A172 (cell line): ENCODE measurements at regions not wholly inside any gene's neighbourhood (a gene's known extent, or its start where the extent isn't known, plus 50 kb on each side); places are given as distances from the start of the nearest gene placed in this dataset.

Experiments
- DNase-seq: peaks from one replicate; pipeline ENCODE4 v3.0.0-alpha.2; 2015; ENCODE audit warnings: low spot score

DNA sequence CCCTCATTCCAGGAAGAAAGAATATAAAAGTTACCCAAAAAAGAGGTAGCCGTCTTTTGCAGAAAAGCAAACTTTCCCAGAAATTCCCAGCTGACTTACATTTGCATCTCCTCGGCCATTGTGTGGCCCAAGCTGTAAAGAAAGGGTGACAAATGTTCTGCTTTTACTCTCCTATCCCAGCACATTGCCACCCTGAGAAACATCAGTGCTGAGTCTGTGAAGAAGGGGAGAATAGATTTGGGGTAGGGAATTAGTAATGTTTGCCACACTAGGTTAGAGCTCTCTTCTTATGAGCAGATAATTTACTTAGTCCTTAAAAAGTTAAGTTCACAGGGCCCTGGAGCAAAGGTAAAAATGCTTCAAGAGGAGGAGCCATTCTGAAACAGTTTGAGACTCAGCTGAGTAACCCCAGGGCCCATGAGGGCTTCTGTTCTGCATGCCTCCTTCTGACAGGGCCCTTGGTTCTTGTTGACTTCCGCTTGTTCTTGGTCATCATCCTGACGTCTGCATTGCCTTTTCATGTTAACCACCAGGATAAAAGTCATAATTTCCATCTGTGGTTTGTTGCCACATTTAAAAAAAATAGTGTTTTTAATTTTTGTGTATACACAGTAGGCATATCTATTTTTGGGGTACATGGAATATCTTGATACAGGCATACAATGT lies 550.7 kb downstream of the RNF144A start:
- no peak for DNase-seq

DNA sequence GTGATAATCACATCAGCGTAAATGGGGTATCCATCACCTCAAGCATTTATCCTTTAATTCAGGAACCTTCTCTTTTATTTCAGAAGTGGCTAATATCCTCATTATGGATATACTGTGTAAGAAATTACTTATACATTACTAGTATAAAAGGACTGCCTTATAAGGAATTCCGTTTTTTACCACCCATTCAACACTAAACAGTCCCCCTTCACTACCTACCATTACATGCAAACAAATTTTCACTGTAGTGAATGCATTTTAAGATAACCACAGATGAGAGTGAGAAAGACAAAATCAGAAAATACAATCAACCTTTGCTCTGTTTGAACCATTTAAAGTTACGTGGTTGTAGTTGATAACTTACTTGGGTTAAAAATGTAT lies 551.2 kb downstream of the RNF144A start:
- DNase-seq: no peak

DNA sequence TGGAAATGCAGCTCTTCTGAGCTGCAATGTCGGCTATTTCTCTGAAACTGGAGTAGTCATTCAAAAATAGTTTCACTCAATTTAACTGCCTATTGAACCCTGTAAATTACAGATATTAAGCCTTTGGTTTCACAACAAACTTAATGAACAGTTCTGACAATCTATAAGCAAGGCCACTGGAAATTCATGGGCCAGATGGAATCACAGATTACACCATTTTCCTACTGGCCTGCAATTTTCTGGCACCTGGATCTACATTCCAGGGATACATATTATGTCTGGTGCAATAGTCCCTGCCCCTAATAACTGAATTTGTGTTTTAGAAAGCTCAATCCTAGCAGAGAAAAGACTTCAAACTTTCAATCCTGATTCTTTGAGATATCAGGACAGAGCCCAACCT lies 551.7 kb downstream of the RNF144A start:
- no peak for DNase-seq

DNA sequence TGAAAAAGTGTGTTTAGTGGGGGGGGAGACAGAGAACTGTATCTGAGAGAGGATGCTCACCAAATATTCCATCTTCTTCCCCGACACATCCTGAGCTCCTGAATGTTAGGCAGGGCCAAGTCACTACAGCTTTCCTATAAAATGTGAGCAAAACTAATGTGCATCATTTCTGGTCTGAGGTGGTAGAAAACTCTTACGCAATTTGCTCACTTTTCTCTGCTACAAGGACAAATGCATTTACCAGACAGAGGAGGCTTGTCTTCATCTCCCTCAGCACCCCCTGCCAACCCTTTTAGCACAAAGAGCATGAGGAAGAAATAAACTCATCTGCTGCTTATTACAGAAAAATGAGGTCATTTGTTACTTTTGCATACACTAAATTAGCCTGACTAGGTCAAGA lies 554.0 kb downstream of the RNF144A start:
- DNase-seq: no peak

GRCh38 chr2:7472465-7472864 lies 555.3 kb downstream of the RNF144A start:
- no peak for DNase-seq

- DNase-seq: no peak
Observed at GRCh38 chr2:7473135-7473771, 556.0 kb downstream of the RNF144A start.

GRCh38 chr2:7476371-7476770 lies 559.2 kb downstream of the RNF144A start:
- DNase-seq: no peak

- no peak for DNase-seq
Observed at GRCh38 chr2:7479603-7480002, 562.4 kb downstream of the RNF144A start.

GRCh38 chr2:7480431-7480830 lies 563.2 kb downstream of the RNF144A start:
- DNase-seq: no peak

DNA sequence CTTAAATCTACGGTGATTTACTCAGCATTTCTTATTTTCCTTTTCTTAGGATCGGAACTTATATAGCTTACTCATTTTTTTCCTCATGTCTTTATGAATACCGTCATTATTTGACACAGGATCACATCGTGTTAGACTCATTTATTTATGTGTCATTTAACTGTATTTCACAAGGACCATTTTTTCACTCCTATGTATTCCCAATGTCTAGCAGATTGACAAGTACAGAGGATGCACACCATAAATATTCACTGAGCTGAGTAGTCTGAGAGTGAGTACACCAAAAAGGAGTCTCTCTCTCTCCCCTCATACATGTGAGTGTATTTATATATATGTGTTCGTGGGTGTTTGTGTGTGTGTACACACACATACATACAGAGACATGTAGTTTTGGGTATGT lies 573.5 kb downstream of the RNF144A start:
- no peak for DNase-seq

GRCh38 chr2:7492719-7493118 lies 575.5 kb downstream of the RNF144A start:
- DNase-seq: no peak

DNA sequence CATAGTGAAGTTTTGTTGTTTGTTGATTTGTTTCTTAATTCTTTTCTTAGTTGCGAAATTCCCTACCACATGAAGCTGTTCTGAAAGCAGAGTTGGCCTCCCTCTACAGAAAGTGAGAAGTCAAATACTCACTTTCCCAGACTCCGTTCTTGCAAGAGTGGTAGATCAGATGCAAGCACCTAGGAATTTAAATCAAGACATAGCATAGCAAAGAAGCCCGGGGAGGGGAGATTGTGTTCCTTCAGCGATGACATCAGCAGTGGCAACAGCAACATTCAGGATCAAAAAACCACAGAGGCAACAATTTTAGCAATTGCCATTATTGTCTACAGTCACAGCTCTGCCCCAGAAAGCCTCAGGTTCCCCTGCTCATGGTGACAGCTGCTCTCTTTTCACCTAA lies 580.0 kb downstream of the RNF144A start:
- DNase-seq: no peak

- no peak for DNase-seq
Observed at GRCh38 chr2:7499018-7499417, 581.8 kb downstream of the RNF144A start.

GRCh38 chr2:7502336-7502735 lies 585.1 kb downstream of the RNF144A start:
- no peak for DNase-seq

DNA sequence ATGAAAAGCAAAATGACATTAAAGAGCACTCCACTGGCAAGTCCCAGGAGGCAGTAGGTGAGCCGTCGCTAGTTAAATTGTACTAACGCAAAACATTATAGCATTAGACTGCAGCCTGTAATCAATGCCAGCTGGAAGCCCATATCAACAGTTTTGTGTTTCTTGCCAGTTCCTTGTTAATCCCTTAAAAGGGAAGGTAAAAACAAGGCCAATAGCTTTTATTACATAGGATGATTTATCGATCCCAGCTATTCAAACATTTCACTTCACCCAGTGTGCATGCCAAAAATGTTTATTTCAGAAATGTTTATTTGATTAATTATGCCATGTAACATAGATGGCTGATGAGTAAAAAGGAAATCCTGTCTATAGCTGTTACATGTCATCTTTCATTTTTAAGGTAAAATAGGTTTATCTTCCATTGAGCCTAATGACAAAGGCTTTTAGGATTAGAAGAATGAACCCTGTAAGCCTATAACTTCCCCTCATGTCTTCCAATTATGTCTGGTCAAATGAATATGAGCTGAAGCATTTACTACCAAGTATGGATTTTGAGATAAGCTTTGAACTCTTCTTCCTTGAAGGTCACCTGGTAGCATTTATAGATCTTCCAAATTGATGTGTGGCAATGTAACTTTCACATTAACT lies 591.2 kb downstream of the RNF144A start:
- DNase-seq: no peak

DNA sequence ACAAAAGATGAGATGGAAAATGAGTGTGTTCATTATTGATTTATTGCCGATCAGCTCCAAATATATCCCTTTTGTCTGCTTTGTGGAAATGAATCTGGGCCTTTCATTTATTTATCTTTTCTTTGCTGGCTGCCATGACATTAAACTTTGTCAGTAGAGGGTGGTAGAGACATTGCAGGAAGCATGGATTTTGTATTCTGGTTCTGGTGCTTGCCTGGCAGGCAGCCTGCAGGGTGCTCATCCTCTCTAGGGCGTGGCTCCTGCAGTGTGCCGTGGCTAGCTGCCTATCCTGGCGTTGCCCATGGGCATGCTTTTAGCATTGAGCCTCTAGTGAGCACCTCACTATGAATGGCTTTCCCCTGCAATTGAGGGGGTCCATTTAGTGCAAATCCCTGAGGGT lies 593.1 kb downstream of the RNF144A start:
- no peak for DNase-seq

- no peak for DNase-seq
Observed at GRCh38 chr2:7513834-7514233, 596.6 kb downstream of the RNF144A start.

DNA sequence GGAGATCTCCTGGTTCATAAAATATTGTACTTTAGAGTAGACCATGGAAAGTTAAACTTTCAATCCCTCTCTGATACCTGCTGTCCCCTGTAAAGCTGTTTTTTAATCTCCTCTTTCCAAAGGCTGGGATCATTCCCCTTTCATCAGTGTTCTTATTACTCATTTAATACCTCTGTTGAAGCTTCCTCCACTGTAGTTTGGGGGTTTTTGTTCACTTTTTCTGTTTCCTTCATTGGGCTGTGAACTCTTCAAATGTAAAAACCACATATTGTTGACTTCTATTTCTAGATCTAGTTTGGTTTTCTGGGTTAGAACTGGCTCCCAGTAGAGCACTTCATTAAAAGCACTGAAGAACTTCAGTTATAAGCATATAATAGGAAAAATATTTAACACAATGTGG lies 598.1 kb downstream of the RNF144A start:
- DNase-seq: no peak

DNA sequence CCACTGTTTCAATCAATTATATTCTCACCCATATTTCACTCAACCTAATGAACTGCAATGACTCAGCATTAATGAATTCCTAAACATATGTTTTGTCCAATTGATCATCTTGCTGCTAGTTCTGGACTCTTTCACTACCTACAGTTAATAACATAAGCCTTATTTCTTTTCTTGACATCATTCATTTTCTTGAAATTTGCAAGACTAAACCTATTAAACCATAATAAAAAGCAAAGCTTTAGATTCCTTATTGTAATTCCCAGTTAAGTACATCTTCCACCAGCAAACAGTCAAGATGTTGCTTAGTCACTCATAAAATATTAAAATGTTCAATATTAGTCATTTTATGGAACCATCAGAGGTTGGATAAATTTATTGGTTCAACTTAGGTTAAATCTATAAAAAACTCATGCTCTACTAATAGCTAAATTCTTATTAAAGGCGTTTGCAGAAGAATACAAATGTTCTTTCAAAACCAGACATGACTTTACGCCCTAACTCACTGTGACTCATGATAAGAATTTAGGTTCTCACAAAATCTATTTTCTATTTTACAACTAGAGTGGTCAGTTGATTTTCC lies 599.4 kb downstream of the RNF144A start:
- no peak for DNase-seq

GRCh38 chr2:7517088-7517487 lies 599.9 kb downstream of the RNF144A start:
- no peak for DNase-seq

- DNase-seq: no peak
Observed at GRCh38 chr2:7517851-7518250, 600.6 kb downstream of the RNF144A start.

DNA sequence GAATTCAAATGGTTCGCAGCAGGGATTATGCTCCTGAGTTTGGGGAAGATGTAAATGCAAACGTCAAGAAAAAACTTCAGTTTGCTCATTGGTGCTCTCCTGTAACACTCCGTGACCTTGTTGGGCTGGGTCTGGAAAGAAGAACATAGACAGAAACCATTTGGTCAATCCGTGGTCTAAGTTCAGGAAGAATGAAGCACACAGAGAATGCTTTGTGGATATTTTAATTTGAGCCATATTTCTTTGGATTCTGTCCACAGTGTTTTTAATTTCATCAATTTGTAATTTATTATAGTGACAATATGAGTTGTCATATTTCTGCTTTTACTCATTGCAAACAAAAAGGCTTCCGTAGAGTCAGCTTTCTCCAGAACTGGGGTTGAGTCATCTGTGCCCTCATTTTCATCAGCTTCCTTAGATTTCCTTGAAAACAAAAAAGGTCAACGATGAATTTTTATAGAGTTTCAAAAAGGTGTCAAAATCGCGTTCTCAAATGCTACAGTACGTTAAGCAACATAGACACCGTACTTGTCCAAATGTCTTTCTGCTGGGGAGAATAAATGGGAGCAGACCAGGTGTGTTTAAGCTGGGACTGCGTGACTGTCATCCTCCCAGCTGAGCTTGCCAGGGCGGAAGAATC lies 606.4 kb downstream of the RNF144A start:
- DNase-seq: no peak

DNA sequence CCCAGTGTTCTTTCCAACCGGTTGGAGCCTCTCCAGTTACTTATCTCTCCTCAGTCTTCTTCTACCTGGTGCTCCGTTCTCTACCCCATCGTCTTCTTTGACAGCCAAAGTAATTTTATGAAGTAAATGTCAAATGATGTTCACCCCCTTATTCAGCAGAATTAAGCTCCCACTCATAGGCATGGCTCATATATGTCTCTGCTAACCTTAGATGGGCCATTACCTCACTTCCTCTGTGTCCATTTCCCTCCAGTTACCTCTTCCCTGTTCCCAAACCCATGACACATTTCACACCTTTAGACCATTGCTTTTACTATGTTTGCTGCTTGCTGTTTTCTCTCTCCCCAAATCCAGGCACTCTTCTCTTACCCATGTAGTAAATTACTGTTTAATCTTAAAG lies 607.0 kb downstream of the RNF144A start:
- no peak for DNase-seq
